ENCODE measurements at regions not wholly inside any gene's neighbourhood (a gene's known extent, or its start where the extent isn't known, plus 50 kb on each side); places are given as distances from the start of the nearest gene placed in this dataset.

DNA sequence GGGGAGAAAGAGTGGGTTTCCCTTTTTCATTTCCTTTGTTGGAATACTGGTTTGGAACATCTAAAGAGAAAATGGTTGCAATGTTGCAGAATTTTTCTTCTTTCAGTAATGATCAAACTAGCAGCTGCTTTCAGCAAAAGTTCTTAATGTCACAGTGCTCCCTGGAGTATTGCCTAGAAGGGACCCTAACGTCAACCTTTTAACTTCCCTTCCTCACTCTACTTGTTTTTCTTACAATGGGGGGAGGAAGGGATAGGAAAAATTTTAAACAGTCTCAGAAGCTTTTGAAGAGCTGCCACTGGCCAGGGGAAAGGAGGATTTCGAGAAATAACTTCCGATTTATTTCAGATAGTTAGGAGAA, 521.8 kb downstream of the MED13L start:
- H3K27ac ChIP-seq, result peak overlapping the region; percentile 93
- TF ChIP-seq, protein P1, sequence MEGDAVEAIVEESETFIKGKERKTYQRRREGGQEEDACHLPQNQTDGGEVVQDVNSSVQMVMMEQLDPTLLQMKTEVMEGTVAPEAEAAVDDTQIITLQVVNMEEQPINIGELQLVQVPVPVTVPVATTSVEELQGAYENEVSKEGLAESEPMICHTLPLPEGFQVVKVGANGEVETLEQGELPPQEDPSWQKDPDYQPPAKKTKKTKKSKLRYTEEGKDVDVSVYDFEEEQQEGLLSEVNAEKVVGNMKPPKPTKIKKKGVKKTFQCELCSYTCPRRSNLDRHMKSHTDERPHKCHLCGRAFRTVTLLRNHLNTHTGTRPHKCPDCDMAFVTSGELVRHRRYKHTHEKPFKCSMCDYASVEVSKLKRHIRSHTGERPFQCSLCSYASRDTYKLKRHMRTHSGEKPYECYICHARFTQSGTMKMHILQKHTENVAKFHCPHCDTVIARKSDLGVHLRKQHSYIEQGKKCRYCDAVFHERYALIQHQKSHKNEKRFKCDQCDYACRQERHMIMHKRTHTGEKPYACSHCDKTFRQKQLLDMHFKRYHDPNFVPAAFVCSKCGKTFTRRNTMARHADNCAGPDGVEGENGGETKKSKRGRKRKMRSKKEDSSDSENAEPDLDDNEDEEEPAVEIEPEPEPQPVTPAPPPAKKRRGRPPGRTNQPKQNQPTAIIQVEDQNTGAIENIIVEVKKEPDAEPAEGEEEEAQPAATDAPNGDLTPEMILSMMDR (conservative IDR thresholded peaks at IDR 0.05), result no peak

DNA sequence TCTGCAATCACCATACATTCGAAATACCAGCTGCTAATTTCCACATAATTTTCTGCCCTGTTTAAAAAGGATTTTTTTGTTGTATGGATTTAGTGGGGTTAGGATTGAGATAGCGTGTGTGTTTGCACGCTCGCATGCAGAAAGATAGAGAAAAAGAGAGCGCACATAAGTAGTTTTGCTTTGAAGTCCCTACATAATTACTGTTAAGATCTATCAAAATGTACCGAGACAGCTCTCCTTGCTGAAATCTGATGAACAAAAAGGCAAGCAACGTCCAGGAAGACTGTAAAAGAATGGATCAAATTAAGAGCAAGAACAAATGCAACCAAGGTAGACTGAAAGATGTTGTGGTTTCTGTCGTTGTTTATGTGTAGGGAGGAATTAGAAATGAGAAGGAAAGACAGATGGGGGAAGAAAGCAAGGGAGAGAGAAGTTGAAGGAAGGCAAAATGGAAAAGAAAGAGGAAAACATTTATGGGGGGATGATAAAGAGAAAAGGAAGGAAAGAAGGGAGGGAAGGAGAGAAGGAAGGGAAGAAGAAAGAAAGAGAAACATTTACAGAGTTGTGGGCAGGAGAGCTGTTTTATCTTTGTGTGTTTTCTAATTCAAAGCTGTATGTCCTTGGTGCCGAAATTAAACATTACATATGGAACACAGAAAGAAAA, 522.3 kb downstream of the MED13L start:
- peak overlapping the region; percentile 93 for H3K27ac ChIP-seq
- TF ChIP-seq, protein P1 (conservative IDR thresholded peaks at IDR 0.05), result no peak

DNA sequence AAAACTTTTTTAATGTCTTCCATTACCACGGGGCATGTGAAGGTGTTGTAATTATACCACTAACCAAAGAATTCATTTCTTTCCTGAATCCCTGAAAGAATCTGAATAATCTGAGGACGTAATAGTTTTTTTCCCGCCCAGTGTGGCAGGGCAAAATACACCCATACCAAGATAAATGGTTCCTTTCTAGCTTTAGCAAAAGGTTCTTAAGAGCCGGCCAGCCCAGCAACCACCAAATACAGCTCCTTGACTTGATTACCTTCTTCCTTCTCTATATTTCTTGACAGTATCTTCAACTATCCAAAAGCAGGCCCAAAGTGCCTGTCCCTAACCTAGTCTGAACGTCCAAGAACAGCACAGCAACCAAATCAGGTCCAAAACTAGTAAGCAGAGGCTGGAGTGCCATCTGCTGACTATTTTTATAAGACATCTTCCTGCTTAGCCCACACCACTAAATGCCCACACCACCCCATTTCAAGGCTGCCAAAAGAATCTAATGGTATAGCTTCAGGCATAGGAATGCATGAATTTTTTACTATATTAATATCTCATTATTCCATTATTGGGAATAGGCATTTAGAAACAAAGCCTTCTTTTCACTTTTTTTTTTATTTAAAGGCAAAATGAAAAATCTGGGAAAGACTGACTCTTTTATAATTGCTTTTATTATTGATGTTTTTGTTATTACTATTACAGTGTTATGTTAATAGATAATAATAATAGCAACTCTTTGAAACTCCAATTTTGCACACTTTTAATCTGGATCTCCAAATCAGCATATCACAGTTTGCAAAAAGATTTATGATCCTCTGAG, 524.4 kb downstream of the MED13L start:
- peak overlapping the region; percentile 93 for H3K27ac ChIP-seq
- TF ChIP-seq, protein P1 (conservative IDR thresholded peaks at IDR 0.05), result peak; percentile 89

DNA sequence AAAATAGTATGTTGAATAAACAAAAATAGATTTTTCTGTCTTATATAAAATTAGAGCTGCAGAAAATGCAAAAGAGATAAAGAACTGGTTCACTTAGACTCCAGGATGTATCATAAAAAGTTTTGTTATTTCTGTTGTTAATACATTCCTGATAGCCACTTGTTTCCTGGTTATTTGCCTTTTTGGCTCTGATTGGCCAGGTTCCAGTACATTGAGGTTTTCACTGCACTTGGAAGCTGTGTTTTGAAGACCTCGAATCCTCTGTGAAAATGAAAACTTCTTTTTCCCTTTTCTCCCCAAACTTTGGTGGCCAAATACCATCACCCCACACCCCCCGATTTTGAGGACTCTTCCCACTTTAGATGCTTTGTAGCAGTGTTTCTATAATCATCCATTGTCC, 525.3 kb downstream of the MED13L start:
- TF ChIP-seq, protein P1 (conservative IDR thresholded peaks at IDR 0.05), result no peak

DNA sequence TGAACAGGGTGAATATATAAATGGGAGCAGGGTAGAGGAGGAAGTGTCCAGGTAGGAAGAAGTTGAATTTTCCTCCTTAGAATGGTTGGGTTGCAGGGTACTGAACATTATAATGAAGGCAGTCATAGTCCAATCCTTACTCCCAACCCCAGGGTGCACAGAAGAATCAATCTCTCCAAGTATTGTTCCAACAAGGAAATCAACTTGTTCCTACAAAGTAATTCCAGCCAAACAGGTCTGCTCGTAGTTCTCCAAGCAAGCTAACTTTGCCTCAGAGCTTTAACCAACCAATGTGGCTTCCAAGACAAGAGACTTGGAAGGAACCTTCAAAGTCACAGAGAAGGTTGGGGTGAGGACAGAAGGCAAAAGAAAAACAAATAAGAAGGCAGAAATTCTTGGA, 527.2 kb downstream of the MED13L start:
- TF ChIP-seq, protein P1 (conservative IDR thresholded peaks at IDR 0.05), result no peak

More for the DNA sequence above, 525.3 kb downstream of the MED13L start:
- peak overlapping the region; percentile 93 for H3K27ac ChIP-seq

DNA sequence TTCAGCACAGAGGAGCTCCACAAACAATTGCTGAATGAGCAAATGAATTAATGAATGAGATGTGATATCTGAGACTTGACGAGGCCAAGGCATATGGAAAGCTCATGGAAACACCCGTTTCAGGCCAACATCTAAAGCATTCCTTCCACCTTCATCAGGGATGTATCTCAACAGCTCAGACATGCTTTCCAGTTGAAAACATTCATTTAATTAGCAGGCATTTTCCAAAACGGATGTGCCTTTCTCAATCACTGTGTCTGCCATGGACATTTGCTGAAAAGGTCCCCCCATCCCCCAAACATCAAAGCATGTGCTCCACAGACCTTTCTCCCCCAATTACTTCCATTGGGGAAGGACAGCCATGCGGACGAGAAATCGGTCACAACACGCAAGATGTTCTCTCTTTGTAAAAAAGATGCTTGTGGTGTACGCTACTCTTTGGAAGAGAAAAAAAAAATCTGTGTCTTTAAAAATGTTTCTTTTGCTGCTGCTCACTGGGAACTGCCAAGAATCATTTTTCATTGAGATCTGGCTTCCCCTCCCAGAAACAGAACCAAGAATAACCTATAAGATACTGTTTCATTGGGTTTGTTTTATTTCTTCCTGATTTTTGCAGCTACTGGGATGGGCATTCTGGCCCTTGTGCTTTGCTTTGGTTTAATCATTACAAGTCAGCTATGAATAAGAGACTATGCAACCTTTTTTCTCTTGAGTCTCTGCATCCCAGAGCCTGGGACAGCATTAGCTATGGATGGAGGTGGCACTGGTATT, 528.2 kb downstream of the MED13L start:
- H3K27ac ChIP-seq, result no peak overlapping the region
- TF ChIP-seq, protein P1 (conservative IDR thresholded peaks at IDR 0.05), result no peak

More for the DNA sequence above, 527.2 kb downstream of the MED13L start:
- H3K27ac ChIP-seq, result no peak overlapping the region; the same call in 1 of the 2 replicates

DNA sequence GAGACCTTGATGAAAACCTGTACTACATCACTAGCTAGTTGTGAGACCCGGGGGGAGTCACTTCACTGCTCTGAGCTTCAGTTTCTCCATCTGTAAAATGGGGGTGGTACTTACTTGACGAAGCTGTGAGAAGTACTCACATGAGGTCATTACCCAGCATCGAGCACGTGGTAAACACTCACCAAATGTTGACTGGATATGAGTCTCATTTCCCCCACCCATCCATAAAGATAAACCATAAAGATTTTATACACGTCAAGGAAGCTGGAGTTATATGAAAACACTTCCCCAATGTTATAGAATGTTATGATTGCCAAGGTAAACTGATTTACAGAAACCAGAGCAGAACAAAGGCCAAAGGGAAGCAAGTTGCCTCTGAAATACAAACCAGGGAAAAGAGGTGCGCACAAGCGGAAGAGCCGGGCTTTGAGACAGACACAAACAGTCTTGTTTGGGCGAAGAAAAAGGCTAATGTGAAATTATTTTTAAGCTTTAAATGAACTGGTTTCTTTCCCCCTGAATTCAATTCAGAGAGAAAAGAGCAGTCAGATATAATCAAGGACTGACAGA, 536.8 kb downstream of the MED13L start:
- TF ChIP-seq, protein P1 (conservative IDR thresholded peaks at IDR 0.05), result no peak
- H3K27ac ChIP-seq, result peak overlapping the region; percentile 75
